ENCODE measurements at regions not wholly inside any gene's neighbourhood (a gene's known extent, or its start where the extent isn't known, plus 50 kb on each side); places are given as distances from the start of the nearest gene placed in this dataset.
A peak's percentile ranks its signal among the peaks of the same experiment; 100 is the strongest.

DNA sequence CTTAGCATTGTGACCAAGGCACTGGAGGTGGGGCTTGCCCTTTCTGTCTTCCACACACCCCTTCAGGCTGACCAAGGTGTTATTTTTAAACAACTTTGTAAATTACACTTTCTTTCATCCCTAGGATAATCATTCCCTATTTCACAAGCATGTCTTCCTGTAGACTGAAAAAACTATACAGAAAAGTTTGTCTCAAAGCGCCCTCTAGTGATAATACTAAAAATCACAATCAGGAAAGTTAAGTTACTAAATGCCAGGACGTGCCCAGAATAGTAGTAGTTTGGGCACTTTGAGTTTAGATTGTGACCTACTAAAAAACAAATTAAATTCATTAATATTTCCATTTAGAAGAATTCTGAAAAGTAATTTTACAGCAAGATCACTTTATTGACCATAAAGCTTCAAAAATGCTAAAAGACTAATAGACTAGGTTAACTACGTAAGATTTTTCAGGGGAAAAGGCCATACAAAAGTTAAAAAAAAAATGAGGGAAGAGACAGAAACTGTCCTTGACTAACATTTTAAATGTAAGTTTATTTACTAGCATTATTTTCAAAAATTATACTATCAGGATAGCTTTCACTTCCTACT lies 123.3 kb upstream of the DUSP22 start:
- intact Hi-C loops (cut with micrococcal nuclease; ENCODE audit: unreplicated experiment), result no loop called here
- no TSS peak for BruUV-seq (replicated peaks)
- Histone ChIP-seq H3K36me3 (ENCODE audit: insufficient read depth, low read length, poor library complexity, severe bottlenecking) (no peaks in the 10 kb centered on the region), H3K9me3 (ENCODE audit: low read depth, low read length, poor library complexity, severe bottlenecking) (no peaks in the 10 kb centered on the region), H3K4me3 (ENCODE audit: low read depth, low read length, poor library complexity, severe bottlenecking) (no peak overlapping the region), H3K27me3 (replicated peaks; ENCODE audit: insufficient read depth, low read depth, low read length, poor library complexity) (no peaks in the 10 kb centered on the region), H3K4me1 (ENCODE audit: insufficient read depth, low read length, poor library complexity, severe bottlenecking) (no peaks in the 10 kb centered on the region), H3K27ac (ENCODE audit: low read depth, low read length, poor library complexity, severe bottlenecking) (no peak overlapping the region)
- peak; percentile 70 for DNase-seq (ENCODE audit: low spot score)
- ChIA-PET POLR2A (ENCODE audit: low non-redundant PET) (no interaction called here), CTCF (no interaction called here)
- TF ChIP-seq CTCF (conservative IDR thresholded peaks at IDR 0.05; ENCODE audit: low read depth, low read length), result peak; percentile 76
- TF ChIP-seq EZH2 (IDR thresholded peaks at IDR 0.05; ENCODE audit: borderline replicate concordance, low read depth, low read length, poor library complexity, severe bottlenecking), result no peak

- intact Hi-C loops (cut with micrococcal nuclease; ENCODE audit: unreplicated experiment), result no loop called here
- Histone ChIP-seq H3K9me3 (ENCODE audit: low read depth, low read length, poor library complexity, severe bottlenecking) (no peaks in the 10 kb centered on the region), H3K4me1 (ENCODE audit: insufficient read depth, low read length, poor library complexity, severe bottlenecking) (no peaks in the 10 kb centered on the region), H3K4me3 (ENCODE audit: low read depth, low read length, poor library complexity, severe bottlenecking) (no peak overlapping the region), H3K27me3 (replicated peaks; ENCODE audit: insufficient read depth, low read depth, low read length, poor library complexity) (no peaks in the 10 kb centered on the region), H3K36me3 (ENCODE audit: insufficient read depth, low read length, poor library complexity, severe bottlenecking) (no peaks in the 10 kb centered on the region), H3K27ac (ENCODE audit: low read depth, low read length, poor library complexity, severe bottlenecking) (no peak overlapping the region)
- CTCF ChIA-PET, result no interaction called here
- DNase-seq (ENCODE audit: low spot score), result no peak
- TF ChIP-seq EZH2 (IDR thresholded peaks at IDR 0.05; ENCODE audit: borderline replicate concordance, low read depth, low read length, poor library complexity, severe bottlenecking) (no peak), CTCF (conservative IDR thresholded peaks at IDR 0.05; ENCODE audit: low read depth, low read length) (no peak)
- POLR2A ChIA-PET (ENCODE audit: low non-redundant PET), result no interaction called here
- BruUV-seq (replicated peaks), result no TSS peak
These were observed 118.3 kb upstream of the DUSP22 start for GRCh38 chr6:174036-174435.

DNA sequence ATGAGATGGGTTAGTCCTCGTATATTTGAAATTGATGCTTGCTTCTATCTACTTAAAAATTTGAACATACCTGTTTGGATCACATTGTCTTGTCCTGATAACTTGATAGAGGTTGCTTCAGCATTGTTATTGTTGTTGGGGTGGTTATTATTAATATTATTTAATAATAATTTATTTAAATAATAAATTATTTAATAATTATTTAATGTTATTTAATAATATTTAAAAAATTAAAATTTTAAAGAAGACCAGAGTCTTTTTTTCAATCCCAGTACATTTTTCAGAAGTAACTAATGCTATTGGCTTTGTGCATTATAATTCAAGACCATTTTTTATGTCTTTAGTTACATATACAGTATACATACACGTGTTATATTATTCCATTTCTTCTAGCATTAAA lies 116.6 kb upstream of the DUSP22 start:
- ChIA-PET POLR2A (ENCODE audit: low non-redundant PET) (no interaction called here), CTCF (no interaction called here)
- H3K9me3 ChIP-seq (ENCODE audit: low read depth, low read length, poor library complexity, severe bottlenecking), result no peaks in the 10 kb centered on the region
- no peaks in the 10 kb centered on the region for H3K36me3 ChIP-seq (ENCODE audit: insufficient read depth, low read length, poor library complexity, severe bottlenecking)
- DNase-seq (ENCODE audit: low spot score), result no peak
- no peak overlapping the region for H3K27ac ChIP-seq (ENCODE audit: low read depth, low read length, poor library complexity, severe bottlenecking)
- BruUV-seq (replicated peaks), result no TSS peak
- TF ChIP-seq EZH2 (IDR thresholded peaks at IDR 0.05; ENCODE audit: borderline replicate concordance, low read depth, low read length, poor library complexity, severe bottlenecking) (no peak), CTCF (conservative IDR thresholded peaks at IDR 0.05; ENCODE audit: low read depth, low read length) (no peak)
- H3K27me3 ChIP-seq (replicated peaks; ENCODE audit: insufficient read depth, low read depth, low read length, poor library complexity), result no peaks in the 10 kb centered on the region
- H3K4me3 ChIP-seq (ENCODE audit: low read depth, low read length, poor library complexity, severe bottlenecking), result no peak overlapping the region
- intact Hi-C loops (cut with micrococcal nuclease; ENCODE audit: unreplicated experiment), result no loop called here
- H3K4me1 ChIP-seq (ENCODE audit: insufficient read depth, low read length, poor library complexity, severe bottlenecking), result no peaks in the 10 kb centered on the region

Data from A673 (cell line).